Peyer's patch (tissue), 4 donors: ENCODE measurements at regions not wholly inside any gene's neighbourhood (a gene's known extent, or its start where the extent isn't known, plus 50 kb on each side); places are given as distances from the start of the nearest gene placed in this dataset.

Experiments
- CTCF ChIP-seq, 6 experiments: fragments of 450-650 bp in 4 of 6; fragments of 200-600 bp in 2 of 6; sonication (generic) in 1 of 6; IDR thresholded peaks; one replicate each; pipeline ENCODE4 v1.5.1; 2017 to 2019; ENCODE audit warnings: antibody characterized with exemption in 6 of 6, mild to moderate bottlenecking in 3 of 6, moderate library complexity in 1 of 6
- POLR2A ChIP-seq, 2 donors: fragments of 450-650 bp; IDR thresholded peaks; one replicate each; pipeline ENCODE4 v1.5.1; 2017; ENCODE audit warnings: antibody characterized with exemption in 2 of 2, mild to moderate bottlenecking in 2 of 2, moderate library complexity in 2 of 2

DNA sequence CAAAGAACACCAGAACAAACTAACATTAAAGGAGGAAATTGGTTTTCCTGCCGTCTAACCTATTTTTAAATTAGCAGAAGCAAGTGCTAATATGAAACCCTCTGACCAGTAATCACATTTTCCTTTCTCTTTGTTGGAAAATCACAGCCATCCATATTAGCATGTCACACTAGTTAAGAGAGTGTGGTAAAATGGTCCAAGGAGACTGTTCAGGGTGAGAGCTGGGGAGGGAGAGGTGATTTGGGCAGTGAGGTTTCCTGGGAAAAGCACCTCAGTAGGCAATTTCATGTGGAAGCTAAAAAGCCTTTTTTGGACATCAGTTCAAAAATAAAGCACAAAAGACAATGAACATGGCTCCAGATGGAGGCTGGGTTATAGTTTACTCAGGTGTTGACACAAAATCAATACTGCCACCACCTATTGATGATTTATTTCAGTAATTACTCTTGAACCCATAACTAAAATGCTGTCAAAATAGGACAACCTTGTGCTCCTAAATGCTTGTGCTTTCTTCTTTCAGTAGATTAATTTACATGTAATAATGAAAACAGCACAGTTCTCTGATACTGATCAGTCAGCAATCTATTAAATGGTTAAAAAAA, 333.2 kb downstream of the SAMD5 start:
- TF ChIP-seq CTCF (IDR thresholded peaks at IDR 0.05) = no peak
- TF ChIP-seq POLR2A (IDR thresholded peaks at IDR 0.05) = no peak
